ENCODE measurements at regions not wholly inside any gene's neighbourhood (a gene's known extent, or its start where the extent isn't known, plus 50 kb on each side); places are given as distances from the start of the nearest gene placed in this dataset.

DNA sequence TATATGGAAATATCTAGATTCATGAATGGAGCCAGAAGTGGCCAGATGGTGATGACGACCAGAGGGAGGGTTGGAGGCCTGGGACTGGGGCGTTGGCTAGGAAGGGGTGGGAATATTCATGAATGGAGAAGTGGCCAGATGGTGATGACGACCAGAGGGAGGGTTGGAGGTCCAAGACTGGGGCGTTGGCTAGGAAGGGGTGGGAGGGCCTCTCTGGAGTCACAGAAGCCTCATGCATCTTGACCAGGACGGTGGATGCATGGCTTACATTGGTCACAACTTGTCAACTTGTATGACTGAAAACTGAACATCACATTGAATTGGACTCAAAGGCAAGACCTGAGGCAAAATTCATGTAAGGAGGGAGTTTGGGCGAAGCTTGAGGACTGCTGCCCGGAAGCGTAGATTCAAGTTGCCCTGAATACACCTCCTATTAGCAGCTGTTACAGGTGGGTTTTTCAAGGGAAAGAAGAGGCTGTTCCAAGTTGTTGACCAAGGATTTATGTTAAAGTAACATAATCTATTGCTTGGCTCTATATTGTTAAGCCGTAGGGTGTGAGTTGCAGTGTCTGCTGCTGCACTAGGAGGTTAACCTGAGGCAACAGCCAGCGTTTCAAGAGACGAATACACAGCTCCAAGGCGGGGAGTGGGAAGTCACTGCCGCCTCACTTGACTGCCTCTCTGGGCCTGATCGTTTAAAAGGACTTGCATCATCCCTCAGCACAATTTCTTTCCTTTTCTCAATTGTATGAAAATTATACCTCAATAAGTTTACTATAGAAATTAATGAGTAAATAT is 55.1 kb upstream of the FAM20C start:
- H3K27me3 ChIP-seq (ENCODE audit: control insufficient read depth in 3 of 3, insufficient read depth in 3 of 3, low read depth in 1 of 3, low read length in 3 of 3) = peaks cover 0 to under 1% (median 0%) of the 10 kb centered on the region in 3 experiments
- peak overlapping the region; percentile 6 for H2AFZ ChIP-seq (ENCODE audit: low read length)
- no peak overlapping the region for H2BK120ac ChIP-seq (ENCODE audit: low read depth, low read length)
- H3K14ac ChIP-seq (ENCODE audit: low read length) = no peak overlapping the region
- no peak overlapping the region for H2AK5ac ChIP-seq (ENCODE audit: low read depth, low read length)
- H3K4me3 ChIP-seq (ENCODE audit: low read length in 2 of 2) = no peak overlapping the region
- no peak overlapping the region for H3K18ac ChIP-seq (ENCODE audit: low read length)
- no peak overlapping the region for H3K9ac ChIP-seq (ENCODE audit: low read depth, low read length, poor library complexity)
- H3K4me2 ChIP-seq (ENCODE audit: insufficient read depth, low read length, poor library complexity, severe bottlenecking) = no peak overlapping the region
- H3K27ac ChIP-seq (replicated peaks; ENCODE audit: low read length) = no peak overlapping the region
- H2BK15ac ChIP-seq (ENCODE audit: low read length) = no peak overlapping the region
- no peak overlapping the region for H2BK5ac ChIP-seq (ENCODE audit: low read length)
- H3K23ac ChIP-seq (ENCODE audit: low read depth, low read length, poor library complexity) = no peak overlapping the region
- WGBS, 2 donors (ENCODE audit: extremely low coverage in 2 of 2, insufficient read length in 2 of 2, insufficient replicate concordance in 1 of 2) = no CpG with 5 or more reads among the region's 14 CpGs
- no peaks in the 10 kb centered on the region for H3K79me1 ChIP-seq (ENCODE audit: low read depth, low read length)
- no peak for DNase-seq (ENCODE audit: low spot score)
- peaks cover 11 to 19% of the 10 kb centered on the region in 2 donors for H3K4me1 ChIP-seq (ENCODE audit: control insufficient read depth in 2 of 2, insufficient read depth in 1 of 2, low read depth in 1 of 2, low read length in 2 of 2)
- no peak overlapping the region for H4K91ac ChIP-seq (ENCODE audit: low read depth, low read length, poor library complexity)
- H3K9me3 ChIP-seq (replicated peaks in 1 of 2; ENCODE audit: control insufficient read depth in 2 of 2, insufficient read depth in 1 of 2, low read depth in 1 of 2, low read length in 2 of 2) = peaks cover 0 to 5% of the 10 kb centered on the region in 2 donors
- no peaks in the 10 kb centered on the region for H3K36me3 ChIP-seq (replicated peaks in 1 of 2; ENCODE audit: control insufficient read depth in 2 of 2, insufficient read depth in 2 of 2, low read length in 2 of 2)
- no peak overlapping the region for H2BK12ac ChIP-seq (ENCODE audit: low read length)
- H4K8ac ChIP-seq (ENCODE audit: low read depth, low read length) = no peak overlapping the region
- no peak overlapping the region for H3K4ac ChIP-seq (ENCODE audit: low read length)

GRCh38 chr7:139131-139530 is 53.2 kb upstream of the FAM20C start:
- Histone ChIP-seq H3K4me1 (ENCODE audit: control insufficient read depth in 2 of 2, insufficient read depth in 1 of 2, low read depth in 1 of 2, low read length in 2 of 2) (peaks cover 11 to 19% of the 10 kb centered on the region in 2 donors), H3K36me3 (replicated peaks in 1 of 2; ENCODE audit: control insufficient read depth in 2 of 2, insufficient read depth in 2 of 2, low read length in 2 of 2) (no peaks in the 10 kb centered on the region), H2AFZ (ENCODE audit: low read length) (peak overlapping the region; percentile 93), H3K23ac (ENCODE audit: low read depth, low read length, poor library complexity) (peak overlapping the region; percentile 36), H3K9ac (ENCODE audit: low read depth, low read length, poor library complexity) (peak overlapping the region; percentile 10), H2BK12ac (ENCODE audit: low read length) (peak overlapping the region; percentile 95), H3K27me3 (ENCODE audit: control insufficient read depth in 3 of 3, insufficient read depth in 3 of 3, low read depth in 1 of 3, low read length in 3 of 3) (no peaks in the 10 kb centered on the region), H3K4me3 (ENCODE audit: low read length in 2 of 2) (no peak overlapping the region), H2AK5ac (ENCODE audit: low read depth, low read length) (peak overlapping the region; percentile 91), H3K18ac (ENCODE audit: low read length) (peak overlapping the region; percentile 98), H4K91ac (ENCODE audit: low read depth, low read length, poor library complexity) (no peak overlapping the region), H3K4ac (ENCODE audit: low read length) (no peak overlapping the region), H2BK120ac (ENCODE audit: low read depth, low read length) (peak overlapping the region; percentile 47), H2BK5ac (ENCODE audit: low read length) (peak overlapping the region; percentile 60), H4K8ac (ENCODE audit: low read depth, low read length) (no peak overlapping the region), H3K79me1 (ENCODE audit: low read depth, low read length) (no peaks in the 10 kb centered on the region), H3K14ac (ENCODE audit: low read length) (no peak overlapping the region), H3K9me3 (replicated peaks in 1 of 2; ENCODE audit: control insufficient read depth in 2 of 2, insufficient read depth in 1 of 2, low read depth in 1 of 2, low read length in 2 of 2) (peaks cover 0 to 5% of the 10 kb centered on the region in 2 donors), H3K4me2 (ENCODE audit: insufficient read depth, low read length, poor library complexity, severe bottlenecking) (no peak overlapping the region), H3K27ac (replicated peaks; ENCODE audit: low read length) (no peak overlapping the region), H2BK15ac (ENCODE audit: low read length) (peak overlapping the region; percentile 91)
- no peak for DNase-seq (ENCODE audit: low spot score)
- WGBS, 2 donors (ENCODE audit: extremely low coverage in 2 of 2, insufficient read length in 2 of 2, insufficient replicate concordance in 1 of 2) = no CpG with 5 or more reads among the region's 6 CpGs

- Histone ChIP-seq H3K9me3 (replicated peaks in 1 of 2; ENCODE audit: control insufficient read depth in 2 of 2, insufficient read depth in 1 of 2, low read depth in 1 of 2, low read length in 2 of 2) (peaks cover 0 to 5% of the 10 kb centered on the region in 2 donors), H2BK12ac (ENCODE audit: low read length) (peak overlapping the region; percentile 95), H3K14ac (ENCODE audit: low read length) (peak overlapping the region; percentile 63), H3K4me3 (ENCODE audit: low read length in 2 of 2) (no peak overlapping the region), H3K4ac (ENCODE audit: low read length) (peak overlapping the region; percentile 58), H3K27me3 (ENCODE audit: control insufficient read depth in 3 of 3, insufficient read depth in 3 of 3, low read depth in 1 of 3, low read length in 3 of 3) (no peaks in the 10 kb centered on the region), H2BK15ac (ENCODE audit: low read length) (peak overlapping the region; percentile 91), H2AFZ (ENCODE audit: low read length) (peak overlapping the region; percentile 93), H3K36me3 (replicated peaks in 1 of 2; ENCODE audit: control insufficient read depth in 2 of 2, insufficient read depth in 2 of 2, low read length in 2 of 2) (peaks cover 0 to 2% of the 10 kb centered on the region in 2 donors), H2AK5ac (ENCODE audit: low read depth, low read length) (peak overlapping the region; percentile 91), H3K79me1 (ENCODE audit: low read depth, low read length) (no peaks in the 10 kb centered on the region), H2BK5ac (ENCODE audit: low read length) (no peak overlapping the region), H3K23ac (ENCODE audit: low read depth, low read length, poor library complexity) (peak overlapping the region; percentile 36), H2BK120ac (ENCODE audit: low read depth, low read length) (peak overlapping the region; percentile 47), H3K9ac (ENCODE audit: low read depth, low read length, poor library complexity) (peak overlapping the region; percentile 10), H4K8ac (ENCODE audit: low read depth, low read length) (peak overlapping the region; percentile 94), H3K4me1 (ENCODE audit: control insufficient read depth in 2 of 2, insufficient read depth in 1 of 2, low read depth in 1 of 2, low read length in 2 of 2) (peaks cover 11 to 19% of the 10 kb centered on the region in 2 donors), H3K18ac (ENCODE audit: low read length) (peak overlapping the region; percentile 98), H3K4me2 (ENCODE audit: insufficient read depth, low read length, poor library complexity, severe bottlenecking) (no peak overlapping the region), H4K91ac (ENCODE audit: low read depth, low read length, poor library complexity) (peak overlapping the region; percentile 89), H3K27ac (replicated peaks; ENCODE audit: low read length) (no peak overlapping the region)
- DNase-seq (ENCODE audit: low spot score) = no peak
- WGBS, 2 donors (ENCODE audit: extremely low coverage in 2 of 2, insufficient read length in 2 of 2, insufficient replicate concordance in 1 of 2) = no CpG with 5 or more reads among the region's 22 CpGs
These were observed 52.7 kb upstream of the FAM20C start for GRCh38 chr7:139561-140243.

DNA sequence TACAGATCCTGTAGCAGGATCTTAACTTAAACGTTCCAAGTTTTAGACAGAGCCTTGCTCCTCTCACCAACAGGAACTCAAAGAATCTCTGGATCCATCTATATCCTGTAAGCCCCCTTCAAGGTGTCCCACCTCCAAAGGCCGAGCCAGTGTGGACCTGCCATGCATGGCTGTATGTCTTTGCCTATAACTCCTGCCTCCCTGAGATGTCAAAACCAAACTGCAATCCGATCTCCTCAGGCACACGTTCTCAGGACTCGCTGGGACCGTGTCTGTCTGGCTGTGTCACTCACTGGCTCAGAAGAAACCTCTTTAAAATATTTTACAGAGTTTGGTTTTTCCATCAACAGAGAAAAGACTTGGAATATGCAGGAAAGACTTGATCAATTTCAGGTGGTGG is 51.4 kb upstream of the FAM20C start:
- H3K4ac ChIP-seq (ENCODE audit: low read length) = no peak overlapping the region
- H3K27me3 ChIP-seq (ENCODE audit: control insufficient read depth in 3 of 3, insufficient read depth in 3 of 3, low read depth in 1 of 3, low read length in 3 of 3) = no peaks in the 10 kb centered on the region
- no peak overlapping the region for H2BK120ac ChIP-seq (ENCODE audit: low read depth, low read length)
- H3K9me3 ChIP-seq (replicated peaks in 1 of 2; ENCODE audit: control insufficient read depth in 2 of 2, insufficient read depth in 1 of 2, low read depth in 1 of 2, low read length in 2 of 2) = peaks cover 0 to 5% of the 10 kb centered on the region in 2 donors
- H2AFZ ChIP-seq (ENCODE audit: low read length) = no peak overlapping the region
- WGBS, 2 donors (ENCODE audit: extremely low coverage in 2 of 2, insufficient read length in 2 of 2, insufficient replicate concordance in 1 of 2) = no CpG with 5 or more reads among the region's 6 CpGs
- H2BK5ac ChIP-seq (ENCODE audit: low read length) = no peak overlapping the region
- no peaks in the 10 kb centered on the region for H3K79me1 ChIP-seq (ENCODE audit: low read depth, low read length)
- H3K27ac ChIP-seq (replicated peaks; ENCODE audit: low read length) = no peak overlapping the region
- H3K4me1 ChIP-seq (ENCODE audit: control insufficient read depth in 2 of 2, insufficient read depth in 1 of 2, low read depth in 1 of 2, low read length in 2 of 2) = peaks cover 11 to 16% of the 10 kb centered on the region in 2 donors
- no peak overlapping the region for H3K23ac ChIP-seq (ENCODE audit: low read depth, low read length, poor library complexity)
- no peak overlapping the region for H3K9ac ChIP-seq (ENCODE audit: low read depth, low read length, poor library complexity)
- H4K8ac ChIP-seq (ENCODE audit: low read depth, low read length) = no peak overlapping the region
- no peak overlapping the region for H3K18ac ChIP-seq (ENCODE audit: low read length)
- no peak for DNase-seq (ENCODE audit: low spot score)
- no peak overlapping the region for H3K4me2 ChIP-seq (ENCODE audit: insufficient read depth, low read length, poor library complexity, severe bottlenecking)
- no peak overlapping the region for H2BK12ac ChIP-seq (ENCODE audit: low read length)
- H3K36me3 ChIP-seq (replicated peaks in 1 of 2; ENCODE audit: control insufficient read depth in 2 of 2, insufficient read depth in 2 of 2, low read length in 2 of 2) = peaks cover 0 to 2% of the 10 kb centered on the region in 2 donors
- no peak overlapping the region for H2BK15ac ChIP-seq (ENCODE audit: low read length)
- no peak overlapping the region for H2AK5ac ChIP-seq (ENCODE audit: low read depth, low read length)
- no peak overlapping the region for H3K4me3 ChIP-seq (ENCODE audit: low read length in 2 of 2)
- H4K91ac ChIP-seq (ENCODE audit: low read depth, low read length, poor library complexity) = no peak overlapping the region
- H3K14ac ChIP-seq (ENCODE audit: low read length) = no peak overlapping the region

All from neuronal stem cell (in vitro differentiated cells).